ENCODE measurements at regions not wholly inside any gene's neighbourhood (a gene's known extent, or its start where the extent isn't known, plus 50 kb on each side); places are given as distances from the start of the nearest gene placed in this dataset.

DNA sequence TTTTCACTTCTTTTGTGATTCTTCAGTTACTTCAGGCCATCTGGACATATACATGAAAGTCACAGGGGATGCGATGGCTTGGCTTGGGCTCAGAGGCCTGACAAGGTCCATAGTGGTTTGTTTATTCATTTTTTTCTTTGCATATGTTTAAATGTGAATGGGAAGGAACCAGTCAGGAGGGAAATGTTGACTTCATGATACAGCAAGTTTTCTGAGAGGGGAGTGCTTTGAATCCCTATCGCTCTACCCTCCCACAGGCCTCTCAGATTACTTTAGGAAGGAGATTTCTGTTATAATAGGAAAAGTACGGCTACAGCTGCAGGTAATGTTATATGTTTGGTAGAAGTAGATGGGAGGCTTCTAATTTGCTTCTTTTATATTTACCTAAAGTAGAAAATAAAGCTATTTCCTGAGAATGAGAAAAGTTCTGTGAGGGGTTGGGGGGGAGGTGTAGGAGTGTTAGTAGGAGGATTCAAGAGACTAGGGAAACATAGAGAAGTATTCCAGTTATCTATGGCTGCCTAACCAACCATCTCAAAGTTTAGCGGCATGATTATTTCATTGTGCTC lies 322.9 kb downstream of the RAPGEF2 start:
- TF ChIP-seq, protein P1, sequence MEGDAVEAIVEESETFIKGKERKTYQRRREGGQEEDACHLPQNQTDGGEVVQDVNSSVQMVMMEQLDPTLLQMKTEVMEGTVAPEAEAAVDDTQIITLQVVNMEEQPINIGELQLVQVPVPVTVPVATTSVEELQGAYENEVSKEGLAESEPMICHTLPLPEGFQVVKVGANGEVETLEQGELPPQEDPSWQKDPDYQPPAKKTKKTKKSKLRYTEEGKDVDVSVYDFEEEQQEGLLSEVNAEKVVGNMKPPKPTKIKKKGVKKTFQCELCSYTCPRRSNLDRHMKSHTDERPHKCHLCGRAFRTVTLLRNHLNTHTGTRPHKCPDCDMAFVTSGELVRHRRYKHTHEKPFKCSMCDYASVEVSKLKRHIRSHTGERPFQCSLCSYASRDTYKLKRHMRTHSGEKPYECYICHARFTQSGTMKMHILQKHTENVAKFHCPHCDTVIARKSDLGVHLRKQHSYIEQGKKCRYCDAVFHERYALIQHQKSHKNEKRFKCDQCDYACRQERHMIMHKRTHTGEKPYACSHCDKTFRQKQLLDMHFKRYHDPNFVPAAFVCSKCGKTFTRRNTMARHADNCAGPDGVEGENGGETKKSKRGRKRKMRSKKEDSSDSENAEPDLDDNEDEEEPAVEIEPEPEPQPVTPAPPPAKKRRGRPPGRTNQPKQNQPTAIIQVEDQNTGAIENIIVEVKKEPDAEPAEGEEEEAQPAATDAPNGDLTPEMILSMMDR (IDR thresholded peaks at IDR 0.05): no peak
- no peak for TF ChIP-seq POLR2A (IDR thresholded peaks at IDR 0.05)
